H9 (cell line): ENCODE measurements at regions not wholly inside any gene's neighbourhood (a gene's known extent, or its start where the extent isn't known, plus 50 kb on each side); places are given as distances from the start of the nearest gene placed in this dataset.

Experiments
- DNase-seq: peaks from one replicate; pipeline ENCODE4 v3.0.0-alpha.2; 2017
- H2AFZ ChIP-seq: one replicate; pipeline ENCODE4 v1.6.1; 2013; ENCODE audit warnings: mild to moderate bottlenecking, low read length, control low read depth, moderate library complexity
- H2AK5ac ChIP-seq: 2 replicates; pipeline ENCODE4 v1.6.1; 2013; ENCODE audit warnings: low read length, control low read depth, mixed read lengths; ENCODE audit not compliant: insufficient read length
- H2BK120ac ChIP-seq: one replicate; pipeline ENCODE4 v1.6.1; 2013; ENCODE audit warnings: low read depth, mild to moderate bottlenecking, low read length, control low read depth, inconsistent platforms; ENCODE audit not compliant: poor library complexity, severe bottlenecking
- H2BK12ac ChIP-seq: 2 replicates; pipeline ENCODE4 v1.6.1; 2013; ENCODE audit warnings: low read length, control low read depth, mixed read lengths, low read depth; ENCODE audit not compliant: insufficient read length
- H2BK15ac ChIP-seq: 2 replicates; pipeline ENCODE4 v1.6.1; 2013; ENCODE audit warnings: low read depth, low read length, control low read depth
- H2BK20ac ChIP-seq: one replicate; pipeline ENCODE4 v1.6.1; 2013; ENCODE audit warnings: low read depth, mild to moderate bottlenecking, low read length, control low read depth, inconsistent platforms; ENCODE audit not compliant: poor library complexity, severe bottlenecking
- H2BK5ac ChIP-seq: 2 replicates; pipeline ENCODE4 v1.6.1; 2013; ENCODE audit warnings: low read length, control low read depth, mixed read lengths; ENCODE audit not compliant: insufficient read length
- H3K14ac ChIP-seq: 2 replicates; pipeline ENCODE4 v1.6.1; 2013; ENCODE audit warnings: low read length, control low read depth; ENCODE audit not compliant: insufficient read depth
- H3K18ac ChIP-seq: 2 replicates; pipeline ENCODE4 v1.6.1; 2013; ENCODE audit warnings: low read depth, mild to moderate bottlenecking, mixed read lengths, low read length, control low read depth; ENCODE audit not compliant: insufficient read length
- H3K23ac ChIP-seq: 2 replicates; pipeline ENCODE4 v1.6.1; 2013; ENCODE audit warnings: low read length, control low read depth, mixed read lengths, low read depth; ENCODE audit not compliant: insufficient read length
- H3K23me2 ChIP-seq: 2 replicates; pipeline ENCODE4 v1.6.1; 2013; ENCODE audit warnings: low read depth, mild to moderate bottlenecking, mixed read lengths, low read length, control low read depth; ENCODE audit not compliant: insufficient read length, poor library complexity, severe bottlenecking
- H3K27ac ChIP-seq: 2 replicates; pipeline ENCODE4 v1.5.1; 2013; ENCODE audit warnings: low read length, control low read depth, mixed read lengths, low read depth; ENCODE audit not compliant: insufficient read length
- H3K27me3 ChIP-seq: 2 replicates; pipeline ENCODE4 v1.6.1; 2013; ENCODE audit warnings: low read length, control low read depth, inconsistent platforms; ENCODE audit not compliant: insufficient read depth
- H3K4ac ChIP-seq: 2 replicates; pipeline ENCODE4 v1.6.1; 2013; ENCODE audit warnings: low read depth, mild to moderate bottlenecking, control low read depth, inconsistent platforms, low read length, moderate library complexity
- H3K4me1 ChIP-seq: 2 replicates; pipeline ENCODE4 v1.6.1; 2013; ENCODE audit warnings: low read length, control low read depth, inconsistent platforms; ENCODE audit not compliant: insufficient read depth
- H3K4me2 ChIP-seq: 2 replicates; pipeline ENCODE4 v1.6.1; 2013; ENCODE audit warnings: low read length, control low read depth, mixed read lengths; ENCODE audit not compliant: insufficient read length, insufficient read depth
- H3K56ac ChIP-seq: 2 replicates; pipeline ENCODE4 v1.6.1; 2013; ENCODE audit warnings: low read depth, mild to moderate bottlenecking, mixed read lengths, low read length, control low read depth; ENCODE audit not compliant: insufficient read length
- H3K79me1 ChIP-seq: 2 replicates; pipeline ENCODE4 v1.6.1; 2013; ENCODE audit warnings: low read depth, mild to moderate bottlenecking, moderate library complexity, low read length, control low read depth, inconsistent platforms; ENCODE audit not compliant: insufficient read depth, poor library complexity, severe bottlenecking
- H3K79me2 ChIP-seq: 2 replicates; pipeline ENCODE4 v1.6.1; 2013; ENCODE audit warnings: low read length, control low read depth, inconsistent platforms; ENCODE audit not compliant: insufficient read depth
- H3K9ac ChIP-seq: 2 replicates; pipeline ENCODE4 v1.6.1; 2013; ENCODE audit warnings: low read length, control low read depth, mixed read lengths; ENCODE audit not compliant: insufficient read length; ENCODE audit errors: extremely low read depth
- H3K9me3 ChIP-seq: one replicate; pipeline ENCODE4 v1.6.1; 2013; ENCODE audit warnings: low read depth, low read length, inconsistent platforms; ENCODE audit not compliant: control insufficient read depth
- H3T11ph ChIP-seq: one replicate; pipeline ENCODE4 v1.6.1; 2013; ENCODE audit warnings: mild to moderate bottlenecking, low read length, control low read depth, inconsistent platforms
- H4K20me1 ChIP-seq: one replicate; pipeline ENCODE4 v1.6.1; 2013; ENCODE audit not compliant: control insufficient read depth, insufficient read length, insufficient read depth
- H4K5ac ChIP-seq: 2 replicates; pipeline ENCODE4 v1.6.1; 2013; ENCODE audit warnings: low read depth, mild to moderate bottlenecking, mixed read lengths, low read length, control low read depth; ENCODE audit not compliant: insufficient read length
- H4K8ac ChIP-seq: replicated peaks from 2 replicates; pipeline ENCODE4 v1.6.1; 2013; ENCODE audit warnings: low read length, control low read depth, mixed read lengths, low read depth; ENCODE audit not compliant: insufficient read length
- H4K91ac ChIP-seq: 2 replicates; pipeline ENCODE4 v1.6.1; 2013; ENCODE audit warnings: low read depth, mild to moderate bottlenecking, moderate library complexity, mixed read lengths, low read length, control low read depth; ENCODE audit not compliant: insufficient read length
- H3K27ac Mint-ChIP-seq, 3 experiments: 2 replicates in 2 of 3; 3 replicates in 1 of 3; pipeline ENCODE4 v1.8.0; 2020 to 2021; ENCODE audit warnings: mixed read lengths in 3 of 3, mild to moderate bottlenecking in 1 of 3, moderate library complexity in 1 of 3
- H3K27me3 Mint-ChIP-seq: 2 replicates; pipeline ENCODE4 v1.8.0; 2021; ENCODE audit warnings: low read depth, mild to moderate bottlenecking, moderate library complexity, mixed read lengths
- H3K36me3 Mint-ChIP-seq, 3 experiments: 2 replicates in 2 of 3; 3 replicates in 1 of 3; pipeline ENCODE4 v1.8.0; 2020 to 2021; ENCODE audit warnings: low read depth in 3 of 3, mixed read lengths in 3 of 3; ENCODE audit not compliant: insufficient read depth in 1 of 3
- H3K4me1 Mint-ChIP-seq, 2 experiments: 2 replicates each; pipeline ENCODE4 v1.8.0; 2020; ENCODE audit warnings: mixed read lengths in 2 of 2
- H3K4me3 Mint-ChIP-seq, 2 experiments: 2 replicates in 1 of 2; 3 replicates in 1 of 2; pipeline ENCODE4 v1.8.0; 2020 to 2021; ENCODE audit warnings: mild to moderate bottlenecking in 2 of 2, mixed read lengths in 2 of 2, moderate library complexity in 1 of 2
- H3K9me3 Mint-ChIP-seq, 2 experiments: 2 replicates in 1 of 2; 3 replicates in 1 of 2; pipeline ENCODE4 v1.8.0; 2020; ENCODE audit warnings: mild to moderate bottlenecking in 2 of 2, mixed read lengths in 2 of 2, moderate library complexity in 1 of 2
- WGBS: extraction: QIAGEN DNeasy Blood & Tissue Kit; methylation state at CpG from one replicate; pipeline ENCODE4 v1.1.7; 2013; ENCODE audit warnings: missing lambda C conversion rate, low lambda C conversion rate, mixed read lengths; ENCODE audit not compliant: insufficient read length; ENCODE audit errors: extremely low coverage; 5-methylcytosine and 5-hydroxymethylcytosine counted together
- TF ChIP-seq, protein P1 (sequence below): fragments of 200-600 bp; sonication (generic); conservative IDR thresholded peaks from 3 replicates; pipeline ENCODE4 v1.8.0; 2021; ENCODE audit warnings: antibody characterized with exemption, mild to moderate bottlenecking

DNA sequence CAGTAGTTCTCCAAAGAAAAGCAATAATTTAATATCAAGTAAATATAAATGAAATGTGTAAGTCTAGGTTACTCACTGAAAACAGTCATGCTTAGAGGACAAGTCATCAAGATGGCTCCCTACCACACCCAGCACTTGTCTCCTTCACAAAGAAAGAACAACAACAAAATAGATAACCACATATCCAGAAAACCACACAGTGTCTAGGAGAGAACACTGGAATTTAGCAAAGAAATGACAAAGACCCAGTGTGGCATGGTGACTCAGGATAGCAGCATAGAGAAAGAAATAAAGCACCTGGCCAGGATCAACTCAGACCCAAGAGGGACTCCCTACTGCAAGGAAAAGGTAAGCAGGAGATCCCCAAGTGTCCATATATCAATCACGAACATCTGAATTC, 356.2 kb downstream of the TMEM161B start:
- Histone ChIP-seq H3K9ac (no peak overlapping the region), H3K18ac (no peak overlapping the region), H3T11ph (no peak overlapping the region), H2AFZ (no peak overlapping the region), H4K91ac (no peak overlapping the region), H4K8ac (no peak overlapping the region), H3K79me1 (no peaks in the 10 kb centered on the region), H3K4me1 (no peaks in the 10 kb centered on the region), H3K79me2 (no peaks in the 10 kb centered on the region), H2BK20ac (no peak overlapping the region), H3K23ac (no peak overlapping the region), H3K4me2 (no peak overlapping the region), H2BK12ac (no peak overlapping the region), H3K56ac (no peak overlapping the region), H4K20me1 (no peaks in the 10 kb centered on the region), H3K14ac (no peak overlapping the region), H3K23me2 (no peaks in the 10 kb centered on the region), H4K5ac (no peak overlapping the region), H3K27me3 (no peaks in the 10 kb centered on the region), H3K27ac (no peak overlapping the region), H3K4ac (no peak overlapping the region), H2AK5ac (no peak overlapping the region), H2BK5ac (no peak overlapping the region), H2BK15ac (no peak overlapping the region), H2BK120ac (no peak overlapping the region), H3K9me3 (no peaks in the 10 kb centered on the region)
- Mint-ChIP-seq H3K4me3 (no peak overlapping the region), H3K27me3 (no peaks in the 10 kb centered on the region), H3K4me1 (peaks cover 26 to 37% of the 10 kb centered on the region in 2 experiments), H3K36me3 (peaks cover 0 to 19% (median 2%) of the 10 kb centered on the region in 3 experiments; a peak in 2 of 7 replicates), H3K9me3 (peaks cover 0 to 4% of the 10 kb centered on the region in 2 experiments; a peak in 2 of 5 replicates), H3K27ac (no peak overlapping the region)
- WGBS = no CpG with 5 or more reads among the region's 1 CpG
- DNase-seq = no peak
- TF ChIP-seq, protein P1, sequence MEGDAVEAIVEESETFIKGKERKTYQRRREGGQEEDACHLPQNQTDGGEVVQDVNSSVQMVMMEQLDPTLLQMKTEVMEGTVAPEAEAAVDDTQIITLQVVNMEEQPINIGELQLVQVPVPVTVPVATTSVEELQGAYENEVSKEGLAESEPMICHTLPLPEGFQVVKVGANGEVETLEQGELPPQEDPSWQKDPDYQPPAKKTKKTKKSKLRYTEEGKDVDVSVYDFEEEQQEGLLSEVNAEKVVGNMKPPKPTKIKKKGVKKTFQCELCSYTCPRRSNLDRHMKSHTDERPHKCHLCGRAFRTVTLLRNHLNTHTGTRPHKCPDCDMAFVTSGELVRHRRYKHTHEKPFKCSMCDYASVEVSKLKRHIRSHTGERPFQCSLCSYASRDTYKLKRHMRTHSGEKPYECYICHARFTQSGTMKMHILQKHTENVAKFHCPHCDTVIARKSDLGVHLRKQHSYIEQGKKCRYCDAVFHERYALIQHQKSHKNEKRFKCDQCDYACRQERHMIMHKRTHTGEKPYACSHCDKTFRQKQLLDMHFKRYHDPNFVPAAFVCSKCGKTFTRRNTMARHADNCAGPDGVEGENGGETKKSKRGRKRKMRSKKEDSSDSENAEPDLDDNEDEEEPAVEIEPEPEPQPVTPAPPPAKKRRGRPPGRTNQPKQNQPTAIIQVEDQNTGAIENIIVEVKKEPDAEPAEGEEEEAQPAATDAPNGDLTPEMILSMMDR = no peak
